ENCODE measurements at regions not wholly inside any gene's neighbourhood (a gene's known extent, or its start where the extent isn't known, plus 50 kb on each side); places are given as distances from the start of the nearest gene placed in this dataset.

GRCh38 chr17:71679832-71680231 is 441.0 kb upstream of the SOX9 start:
- TF ChIP-seq CTCF (IDR thresholded peaks at IDR 0.05) (no peak), POLR2A (IDR thresholded peaks at IDR 0.05) (no peak)
